ENCODE measurements at regions not wholly inside any gene's neighbourhood (a gene's known extent, or its start where the extent isn't known, plus 50 kb on each side); places are given as distances from the start of the nearest gene placed in this dataset.

GRCh38 chr9:20228096-20228495 is 394.2 kb downstream of the MLLT3 start:
- TF ChIP-seq POLR2A (IDR thresholded peaks at IDR 0.05) = no peak
- no peak for TF ChIP-seq CTCF (IDR thresholded peaks at IDR 0.05 in 4 of 5, conservative IDR thresholded peaks at IDR 0.05 in 1 of 5)
- intact Hi-C loops (cut with DNase I; ENCODE audit: low total_unique reads) (no loop called here), in situ Hi-C loops (cut with MboI; ENCODE audit: low sequenced_read_pairs in 4 of 4) (no loop called here)
- no peaks in the 10 kb centered on the region for H3K4me1 ChIP-seq
- no peaks in the 10 kb centered on the region for H3K27me3 ChIP-seq
- no peak for DNase-seq
- H3K9me3 ChIP-seq = no peaks in the 10 kb centered on the region
- ATAC-seq = no peak
- no peak overlapping the region for H3K27ac ChIP-seq
- no peak overlapping the region for H3K4me3 ChIP-seq
- H3K36me3 ChIP-seq = no peaks in the 10 kb centered on the region

GRCh38 chr9:20227166-20227874 is 395.0 kb downstream of the MLLT3 start:
- intact Hi-C loops (cut with DNase I; ENCODE audit: low total_unique reads) = no loop called here
- H3K9me3 ChIP-seq = no peaks in the 10 kb centered on the region
- no peak overlapping the region for H3K27ac ChIP-seq
- no peak for DNase-seq
- H3K36me3 ChIP-seq = no peaks in the 10 kb centered on the region
- no peaks in the 10 kb centered on the region for H3K27me3 ChIP-seq
- in situ Hi-C loops (cut with MboI; ENCODE audit: low sequenced_read_pairs in 4 of 4) = no loop called here
- ATAC-seq = no peak
- no peaks in the 10 kb centered on the region for H3K4me1 ChIP-seq
- no peak overlapping the region for H3K4me3 ChIP-seq
- TF ChIP-seq POLR2A (IDR thresholded peaks at IDR 0.05) (no peak), CTCF (IDR thresholded peaks at IDR 0.05 in 4 of 5, conservative IDR thresholded peaks at IDR 0.05 in 1 of 5) (no peak)

- Histone ChIP-seq H3K27me3 (no peaks in the 10 kb centered on the region), H3K4me1 (no peaks in the 10 kb centered on the region), H3K36me3 (no peaks in the 10 kb centered on the region), H3K4me3 (no peak overlapping the region), H3K27ac (no peak overlapping the region), H3K9me3 (no peaks in the 10 kb centered on the region)
- no peak for TF ChIP-seq CTCF (IDR thresholded peaks at IDR 0.05 in 4 of 5, conservative IDR thresholded peaks at IDR 0.05 in 1 of 5)
- TF ChIP-seq POLR2A (IDR thresholded peaks at IDR 0.05) = no peak
- intact Hi-C loops (cut with DNase I; ENCODE audit: low total_unique reads) = no loop called here
- in situ Hi-C loops (cut with MboI; ENCODE audit: low sequenced_read_pairs in 4 of 4) = no loop called here
- ATAC-seq (no peak), DNase-seq (no peak)
These were observed 396.0 kb downstream of the MLLT3 start for GRCh38 chr9:20226345-20226744.

GRCh38 chr9:20225826-20226225 is 396.5 kb downstream of the MLLT3 start:
- no peak for TF ChIP-seq POLR2A (IDR thresholded peaks at IDR 0.05)
- TF ChIP-seq CTCF (IDR thresholded peaks at IDR 0.05 in 4 of 5, conservative IDR thresholded peaks at IDR 0.05 in 1 of 5) = no peak
- no peaks in the 10 kb centered on the region for H3K36me3 ChIP-seq
- in situ Hi-C loops (cut with MboI; ENCODE audit: low sequenced_read_pairs in 4 of 4) (no loop called here), intact Hi-C loops (cut with DNase I; ENCODE audit: low total_unique reads) (no loop called here)
- H3K4me3 ChIP-seq = no peak overlapping the region
- H3K4me1 ChIP-seq = no peaks in the 10 kb centered on the region
- H3K27ac ChIP-seq = no peak overlapping the region
- no peaks in the 10 kb centered on the region for H3K27me3 ChIP-seq
- DNase-seq (no peak), ATAC-seq (no peak)
- H3K9me3 ChIP-seq = no peaks in the 10 kb centered on the region

GRCh38 chr9:20224756-20225155 is 397.5 kb downstream of the MLLT3 start:
- intact Hi-C loops (cut with DNase I; ENCODE audit: low total_unique reads) (no loop called here), in situ Hi-C loops (cut with MboI; ENCODE audit: low sequenced_read_pairs in 4 of 4) (no loop called here)
- no peaks in the 10 kb centered on the region for H3K36me3 ChIP-seq
- no peak overlapping the region for H3K4me3 ChIP-seq
- H3K9me3 ChIP-seq = no peaks in the 10 kb centered on the region
- no peaks in the 10 kb centered on the region for H3K4me1 ChIP-seq
- TF ChIP-seq POLR2A (IDR thresholded peaks at IDR 0.05) (no peak), CTCF (IDR thresholded peaks at IDR 0.05 in 4 of 5, conservative IDR thresholded peaks at IDR 0.05 in 1 of 5) (no peak)
- DNase-seq (no peak), ATAC-seq (no peak)
- H3K27me3 ChIP-seq = no peaks in the 10 kb centered on the region
- no peak overlapping the region for H3K27ac ChIP-seq
